ENCODE measurements at regions not wholly inside any gene's neighbourhood (a gene's known extent, or its start where the extent isn't known, plus 50 kb on each side); places are given as distances from the start of the nearest gene placed in this dataset.

DNA sequence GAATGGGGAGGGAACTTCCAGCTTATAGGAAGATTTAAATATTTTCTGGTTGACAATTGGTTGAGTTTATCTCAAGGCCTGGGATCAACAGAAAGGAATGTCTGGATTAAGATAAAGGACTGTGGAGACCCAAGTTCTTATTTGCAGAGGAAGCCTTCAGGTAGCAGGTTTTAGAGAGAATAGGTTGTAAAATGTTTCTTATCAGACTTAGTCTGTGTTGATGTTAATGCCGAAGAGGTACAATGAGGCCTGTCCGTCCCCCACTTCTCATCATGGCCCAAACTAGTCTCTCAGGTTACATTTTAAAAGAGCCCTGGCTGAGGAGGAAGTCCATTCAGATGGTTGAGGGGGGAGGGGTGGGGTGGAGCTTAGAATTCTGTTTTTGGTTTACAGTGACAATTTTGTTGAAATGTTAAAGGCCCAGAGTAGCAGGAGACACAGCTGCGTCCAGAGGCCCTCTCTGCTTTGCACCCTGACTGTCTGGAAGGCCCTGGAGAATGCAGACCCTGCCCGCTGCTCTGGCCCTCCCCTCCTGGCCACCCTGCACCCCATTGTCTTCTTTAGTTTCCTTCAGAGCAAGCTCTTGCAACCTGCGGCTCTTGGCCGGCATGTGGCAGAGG lies 672.5 kb upstream of the TMEM132C start:
- H3K36me3 ChIP-seq (ENCODE audit: control insufficient read depth in 4 of 4, insufficient read depth in 4 of 4, low read length in 4 of 4): no peaks in the 10 kb centered on the region
- 52 to 67% methylated on average over 6 of the region's 6 CpGs for WGBS, 2 donors
- DNase-seq (no peak), ATAC-seq (ENCODE audit: insufficient read depth, low FRiP score) (no peak)
- H3K4me3 ChIP-seq: no peak overlapping the region
- no peak overlapping the region for H3K27ac ChIP-seq (ENCODE audit: low read depth in 1 of 2, low read length in 1 of 2)
- no peaks in the 10 kb centered on the region for H3K27me3 ChIP-seq (ENCODE audit: control insufficient read depth in 3 of 3, insufficient read depth in 3 of 3, low read length in 2 of 3)
- H3K9me3 ChIP-seq (ENCODE audit: control insufficient read depth in 4 of 4, insufficient read depth in 3 of 4, low read length in 3 of 4): no peaks in the 10 kb centered on the region
- H3K4me1 ChIP-seq (ENCODE audit: control insufficient read depth in 5 of 5, insufficient read depth in 5 of 5, low read length in 5 of 5): no peaks in the 10 kb centered on the region
- H3K9ac ChIP-seq (ENCODE audit: insufficient read depth in 1 of 2, low read length in 2 of 2): no peak overlapping the region
- TF ChIP-seq, protein P1, sequence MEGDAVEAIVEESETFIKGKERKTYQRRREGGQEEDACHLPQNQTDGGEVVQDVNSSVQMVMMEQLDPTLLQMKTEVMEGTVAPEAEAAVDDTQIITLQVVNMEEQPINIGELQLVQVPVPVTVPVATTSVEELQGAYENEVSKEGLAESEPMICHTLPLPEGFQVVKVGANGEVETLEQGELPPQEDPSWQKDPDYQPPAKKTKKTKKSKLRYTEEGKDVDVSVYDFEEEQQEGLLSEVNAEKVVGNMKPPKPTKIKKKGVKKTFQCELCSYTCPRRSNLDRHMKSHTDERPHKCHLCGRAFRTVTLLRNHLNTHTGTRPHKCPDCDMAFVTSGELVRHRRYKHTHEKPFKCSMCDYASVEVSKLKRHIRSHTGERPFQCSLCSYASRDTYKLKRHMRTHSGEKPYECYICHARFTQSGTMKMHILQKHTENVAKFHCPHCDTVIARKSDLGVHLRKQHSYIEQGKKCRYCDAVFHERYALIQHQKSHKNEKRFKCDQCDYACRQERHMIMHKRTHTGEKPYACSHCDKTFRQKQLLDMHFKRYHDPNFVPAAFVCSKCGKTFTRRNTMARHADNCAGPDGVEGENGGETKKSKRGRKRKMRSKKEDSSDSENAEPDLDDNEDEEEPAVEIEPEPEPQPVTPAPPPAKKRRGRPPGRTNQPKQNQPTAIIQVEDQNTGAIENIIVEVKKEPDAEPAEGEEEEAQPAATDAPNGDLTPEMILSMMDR (IDR thresholded peaks at IDR 0.05; ENCODE audit: control extremely low read depth, extremely low read depth): no peak

DNA sequence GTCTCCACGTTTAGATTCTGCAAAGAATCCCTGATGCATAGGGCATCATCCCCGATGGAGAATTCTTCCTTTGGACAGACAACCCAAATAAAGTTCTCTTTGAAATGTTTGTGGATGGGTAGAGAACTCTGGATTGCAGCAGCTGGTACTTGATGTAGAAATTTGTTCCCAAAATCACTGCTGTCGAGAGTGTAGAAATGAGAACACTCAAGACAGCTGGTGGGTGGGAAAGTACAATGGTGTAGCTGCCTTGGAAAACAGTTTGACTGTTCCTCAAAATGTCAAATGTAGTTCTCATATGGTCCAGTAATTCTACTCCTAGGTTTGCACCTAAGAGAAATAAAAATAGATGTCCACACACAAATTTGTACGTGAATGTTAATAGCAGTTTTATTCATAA lies 671.5 kb upstream of the TMEM132C start:
- TF ChIP-seq, protein P1 (IDR thresholded peaks at IDR 0.05; ENCODE audit: control extremely low read depth, extremely low read depth): no peak
- DNase-seq: no peak
- ATAC-seq (ENCODE audit: insufficient read depth, low FRiP score): no peak
- H3K9ac ChIP-seq (ENCODE audit: insufficient read depth in 1 of 2, low read length in 2 of 2): no peak overlapping the region
- 85 to 87% methylated on average over 4 of the region's 4 CpGs for WGBS, 2 donors
- H3K27ac ChIP-seq (ENCODE audit: low read depth in 1 of 2, low read length in 1 of 2): no peak overlapping the region
- H3K27me3 ChIP-seq (ENCODE audit: control insufficient read depth in 3 of 3, insufficient read depth in 3 of 3, low read length in 2 of 3): no peaks in the 10 kb centered on the region
- H3K36me3 ChIP-seq (ENCODE audit: control insufficient read depth in 4 of 4, insufficient read depth in 4 of 4, low read length in 4 of 4): no peaks in the 10 kb centered on the region
- H3K4me1 ChIP-seq (ENCODE audit: control insufficient read depth in 5 of 5, insufficient read depth in 5 of 5, low read length in 5 of 5): no peaks in the 10 kb centered on the region
- H3K9me3 ChIP-seq (ENCODE audit: control insufficient read depth in 4 of 4, insufficient read depth in 3 of 4, low read length in 3 of 4): no peaks in the 10 kb centered on the region
- no peak overlapping the region for H3K4me3 ChIP-seq

DNA sequence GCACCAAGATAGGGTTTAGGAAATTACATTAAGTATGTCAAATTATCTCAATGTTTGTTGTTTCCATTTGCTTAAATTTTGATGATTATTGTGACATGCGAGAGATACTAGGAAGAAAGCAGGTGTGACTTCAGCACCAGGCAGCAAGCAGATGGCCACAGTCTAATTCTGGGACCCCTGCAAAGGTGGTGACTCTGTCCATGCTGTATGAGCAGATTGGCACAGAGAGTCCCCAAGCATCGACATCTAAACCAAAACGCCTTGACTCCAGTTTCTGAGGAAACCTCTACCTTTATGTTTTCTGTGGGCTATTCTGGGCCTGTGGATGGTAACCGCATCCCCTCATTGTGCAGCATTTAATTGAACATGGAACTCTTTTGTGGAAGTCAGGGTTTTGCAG lies 670.1 kb upstream of the TMEM132C start:
- ATAC-seq (ENCODE audit: insufficient read depth, low FRiP score): no peak
- no peak overlapping the region for H3K9ac ChIP-seq (ENCODE audit: insufficient read depth in 1 of 2, low read length in 2 of 2)
- H3K27me3 ChIP-seq (ENCODE audit: control insufficient read depth in 3 of 3, insufficient read depth in 3 of 3, low read length in 2 of 3): no peaks in the 10 kb centered on the region
- H3K36me3 ChIP-seq (ENCODE audit: control insufficient read depth in 4 of 4, insufficient read depth in 4 of 4, low read length in 4 of 4): no peaks in the 10 kb centered on the region
- H3K27ac ChIP-seq (ENCODE audit: low read depth in 1 of 2, low read length in 1 of 2): no peak overlapping the region
- 91 to 94% methylated on average over 4 of the region's 4 CpGs for WGBS, 2 donors
- no peak for DNase-seq
- no peak overlapping the region for H3K4me3 ChIP-seq
- no peaks in the 10 kb centered on the region for H3K4me1 ChIP-seq (ENCODE audit: control insufficient read depth in 5 of 5, insufficient read depth in 5 of 5, low read length in 5 of 5)
- TF ChIP-seq, protein P1 (IDR thresholded peaks at IDR 0.05; ENCODE audit: control extremely low read depth, extremely low read depth): no peak
- no peaks in the 10 kb centered on the region for H3K9me3 ChIP-seq (ENCODE audit: control insufficient read depth in 4 of 4, insufficient read depth in 3 of 4, low read length in 3 of 4)

DNA sequence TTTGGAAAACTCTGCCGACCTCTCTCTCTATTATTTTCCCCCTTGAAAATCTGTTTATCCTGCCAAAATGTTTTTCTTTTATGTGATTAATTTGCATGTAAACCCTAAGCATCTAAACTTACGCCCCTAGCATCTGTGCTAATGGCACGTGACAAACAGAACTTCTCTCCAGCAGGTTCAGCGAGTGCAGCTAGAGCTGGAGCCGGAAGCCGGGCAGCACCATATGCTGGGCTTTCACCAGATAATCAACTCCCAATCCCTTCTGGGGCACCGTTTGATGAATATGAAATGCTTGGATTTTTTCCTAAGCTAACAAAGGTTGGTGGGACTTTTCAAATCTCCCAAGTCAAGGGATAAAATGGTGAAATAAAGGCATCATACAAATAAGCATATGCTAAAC lies 667.5 kb upstream of the TMEM132C start:
- no peak for DNase-seq

More for the DNA sequence above, 667.5 kb upstream of the TMEM132C start:
- Histone ChIP-seq H3K9ac (ENCODE audit: insufficient read depth in 1 of 2, low read length in 2 of 2) (no peak overlapping the region), H3K27me3 (ENCODE audit: control insufficient read depth in 3 of 3, insufficient read depth in 3 of 3, low read length in 2 of 3) (no peaks in the 10 kb centered on the region), H3K27ac (ENCODE audit: low read depth in 1 of 2, low read length in 1 of 2) (no peak overlapping the region), H3K36me3 (ENCODE audit: control insufficient read depth in 4 of 4, insufficient read depth in 4 of 4, low read length in 4 of 4) (no peaks in the 10 kb centered on the region), H3K4me3 (no peak overlapping the region), H3K4me1 (ENCODE audit: control insufficient read depth in 5 of 5, insufficient read depth in 5 of 5, low read length in 5 of 5) (no peaks in the 10 kb centered on the region), H3K9me3 (ENCODE audit: control insufficient read depth in 4 of 4, insufficient read depth in 3 of 4, low read length in 3 of 4) (no peaks in the 10 kb centered on the region)
- TF ChIP-seq, protein P1 (IDR thresholded peaks at IDR 0.05; ENCODE audit: control extremely low read depth, extremely low read depth): no peak
- WGBS, 2 donors: 78 to 85% methylated on average over 7 of the region's 7 CpGs
- no peak for ATAC-seq (ENCODE audit: insufficient read depth, low FRiP score)
